DMS153 treated with DMSO at 0.1 percent for 48 hours (cell line): ENCODE measurements at regions not wholly inside any gene's neighbourhood (a gene's known extent, or its start where the extent isn't known, plus 50 kb on each side); places are given as distances from the start of the nearest gene placed in this dataset.
A peak's percentile ranks its signal among the peaks of the same experiment; 100 is the strongest.
"Not testable (repeated sequence)": the region's sequence is repeated elsewhere in the genome, so short reads cannot be mapped to it uniquely, and the experiment has no call there.

Source experiments
- DNase-seq: peaks from one replicate; lab custom pipeline; 2025; ENCODE audit not compliant: unreplicated experiment; lab: John Stamatoyannopoulos, UW

DNA sequence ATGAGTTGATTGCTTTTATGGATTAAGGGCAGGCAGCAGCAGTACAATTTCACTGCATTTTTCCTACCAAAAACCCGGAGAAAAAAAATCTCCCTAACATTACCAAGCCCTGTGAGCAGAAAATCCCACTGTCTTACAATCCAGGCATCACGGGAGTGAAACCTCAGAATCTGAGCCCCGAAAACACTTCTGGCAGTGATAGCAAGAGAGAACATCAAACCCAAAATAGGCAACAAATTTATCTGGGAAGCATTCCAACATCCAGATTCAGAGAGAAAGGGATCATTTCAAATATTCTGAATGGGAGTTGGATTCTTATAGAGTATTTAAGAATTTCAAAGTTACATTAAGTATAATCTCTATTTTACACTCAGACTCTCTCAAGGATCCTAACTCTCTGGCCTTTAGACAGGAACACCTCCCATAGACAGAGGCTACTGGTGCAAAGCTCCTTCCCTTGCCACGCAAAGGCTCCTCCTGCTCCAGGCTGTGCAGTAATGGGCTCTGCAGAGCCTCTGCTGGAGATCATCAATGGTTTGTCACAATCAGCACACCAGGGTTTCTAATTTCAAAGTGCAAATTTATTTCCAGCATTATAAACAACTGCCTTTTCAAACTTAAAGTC lies 256.9 kb downstream of the PARM1 start:
- DNase-seq = no peak

- DNase-seq = no peak
Measured at GRCh38 chr4:75180790-75181776, 248.2 kb downstream of the PARM1 start.

- DNase-seq = no peak
Measured at GRCh38 chr4:75180217-75180616, 247.3 kb downstream of the PARM1 start.

DNA sequence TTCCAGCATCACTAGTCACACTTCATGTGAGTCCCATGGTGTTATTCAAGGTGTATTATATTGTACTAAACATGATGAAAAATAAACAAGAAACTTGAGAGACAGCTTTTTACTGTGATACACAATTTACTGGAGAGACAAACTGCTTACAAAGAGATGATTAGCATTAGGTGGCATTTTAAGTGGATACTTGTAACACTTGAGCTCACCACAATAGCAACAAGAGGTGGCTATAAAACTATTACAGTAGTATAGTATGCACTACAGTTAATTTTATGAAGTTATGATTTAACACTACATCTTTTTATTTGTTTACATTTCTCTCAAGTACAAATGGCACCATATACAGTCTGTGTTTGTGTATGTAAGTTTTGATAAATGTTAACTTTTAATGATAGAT lies 246.6 kb downstream of the PARM1 start:
- peak; percentile 49 for DNase-seq

- no peak for DNase-seq
Measured at GRCh38 chr4:75172551-75172950, 239.6 kb downstream of the PARM1 start.

GRCh38 chr4:75169427-75169826 lies 236.5 kb downstream of the PARM1 start:
- no peak for DNase-seq

DNA sequence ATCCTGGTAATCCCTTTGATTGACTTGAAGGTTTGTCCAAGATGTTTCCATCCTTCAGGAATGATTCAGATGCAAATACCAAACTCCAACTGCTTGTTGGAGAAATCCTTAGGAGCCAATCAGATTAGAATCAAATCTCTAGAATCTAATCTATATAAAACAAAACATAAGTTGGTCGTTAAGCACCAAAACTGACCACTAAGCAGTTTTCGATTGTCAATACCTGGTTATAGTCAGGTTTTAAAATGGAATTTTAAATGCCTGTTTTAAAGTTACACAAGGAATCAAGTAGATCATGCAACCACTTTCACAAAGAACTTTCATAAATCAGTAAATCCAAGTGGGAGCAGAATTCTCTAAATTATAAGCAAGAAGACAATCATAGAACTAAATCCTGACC lies 236.1 kb downstream of the PARM1 start:
- no peak for DNase-seq

DNA sequence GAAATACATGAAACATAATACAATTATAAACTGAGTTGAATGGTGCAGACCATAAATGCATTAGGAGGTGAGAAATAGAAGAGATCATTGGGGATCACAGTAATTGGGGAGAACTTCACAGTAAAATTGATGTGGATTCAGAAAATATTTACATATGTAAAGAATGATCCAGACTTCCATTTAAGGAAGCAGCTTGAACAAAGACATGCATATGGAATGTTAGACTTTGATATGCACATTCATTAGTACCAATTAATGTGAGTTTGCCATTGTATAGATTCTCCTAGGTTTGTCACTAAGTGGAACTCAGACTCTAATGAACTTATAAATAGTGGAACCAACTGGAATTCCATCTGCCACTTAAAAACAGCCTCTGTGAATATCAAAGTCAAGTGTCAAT lies 235.6 kb downstream of the PARM1 start:
- no peak for DNase-seq

DNA sequence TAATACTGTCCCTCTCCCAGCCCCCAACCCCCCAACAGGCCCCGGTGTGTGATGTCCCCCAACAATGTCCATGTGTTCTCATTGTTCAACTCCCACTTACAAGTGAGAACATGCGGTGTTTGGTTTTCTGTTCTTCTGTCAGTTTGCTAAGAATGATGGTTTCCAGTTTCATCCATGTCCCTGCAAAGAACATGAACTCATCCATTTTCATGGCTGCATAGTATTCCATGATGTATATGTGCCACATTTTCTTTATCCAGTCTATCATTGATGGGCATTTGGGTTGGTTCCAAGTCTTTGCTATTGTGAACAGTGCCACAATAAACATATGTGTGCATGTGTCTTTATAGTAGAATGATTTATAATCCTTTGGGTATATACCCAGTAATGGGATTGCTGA lies 232.2 kb downstream of the PARM1 start:
- not testable (repeated sequence) for DNase-seq

DNA sequence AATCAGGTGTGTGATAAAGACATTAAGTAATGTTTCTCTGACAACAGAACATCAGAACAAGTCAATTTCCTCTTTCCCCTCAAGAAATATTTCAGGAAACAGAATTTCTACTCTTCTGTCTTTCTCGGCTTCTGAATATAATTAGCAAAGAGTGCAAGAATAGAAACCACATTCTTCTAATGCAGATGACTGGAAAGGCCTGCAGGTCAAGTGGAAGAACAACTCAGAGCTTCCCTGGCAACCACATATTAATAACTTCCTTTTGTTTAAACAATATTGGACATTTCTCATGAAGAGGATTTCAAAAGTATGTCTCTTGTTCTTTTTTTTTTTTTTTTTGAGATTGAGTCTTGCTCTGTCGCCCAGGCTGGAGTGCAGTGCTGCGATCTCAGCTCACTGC lies 225.5 kb downstream of the PARM1 start:
- DNase-seq = no peak

GRCh38 chr4:75154994-75155393 lies 222.1 kb downstream of the PARM1 start:
- no peak for DNase-seq

DNA sequence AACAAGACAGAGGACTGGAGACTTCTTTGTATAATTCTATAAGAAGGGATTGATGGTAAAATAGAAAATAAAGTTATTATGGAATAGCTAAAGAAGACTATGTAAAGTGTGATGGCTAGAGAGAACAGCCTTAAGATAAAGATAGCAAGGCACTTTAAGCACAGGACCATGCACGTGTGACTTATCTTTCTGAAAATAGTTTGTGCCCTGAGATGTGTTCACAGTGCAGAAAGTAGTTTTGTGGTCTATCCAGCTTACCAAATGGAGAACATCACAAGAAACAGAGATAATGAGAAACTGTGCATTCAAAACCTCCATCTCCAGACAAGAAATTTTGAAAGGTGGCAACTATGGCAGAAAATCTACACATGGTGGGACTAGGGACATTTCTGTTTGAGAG lies 213.3 kb downstream of the PARM1 start:
- DNase-seq = no peak

- DNase-seq = no peak
Measured at GRCh38 chr4:75144475-75144874, 211.6 kb downstream of the PARM1 start.

DNA sequence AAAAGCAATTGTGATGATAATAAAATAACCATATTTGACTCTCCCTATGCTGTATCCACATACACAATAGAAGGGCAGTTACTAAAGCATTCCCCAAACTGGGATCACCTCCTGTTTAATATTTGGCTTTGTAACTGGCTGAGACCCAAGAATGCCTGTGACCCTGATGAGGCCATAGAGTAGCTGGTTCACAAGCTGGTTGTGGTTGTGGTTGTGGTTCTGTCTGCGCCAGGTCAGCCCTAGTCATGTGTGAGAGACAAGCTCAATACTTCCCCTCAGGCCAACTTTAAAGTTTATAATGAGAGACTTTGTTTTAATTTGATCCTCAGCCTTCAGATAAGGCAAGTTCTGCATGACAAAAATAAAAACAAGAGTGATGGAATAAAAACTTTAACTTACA lies 209.9 kb downstream of the PARM1 start:
- DNase-seq = no peak

GRCh38 chr4:75142382-75142781 lies 209.5 kb downstream of the PARM1 start:
- no peak for DNase-seq

- no peak for DNase-seq
Measured at GRCh38 chr4:75141162-75141561, 208.2 kb downstream of the PARM1 start.

DNA sequence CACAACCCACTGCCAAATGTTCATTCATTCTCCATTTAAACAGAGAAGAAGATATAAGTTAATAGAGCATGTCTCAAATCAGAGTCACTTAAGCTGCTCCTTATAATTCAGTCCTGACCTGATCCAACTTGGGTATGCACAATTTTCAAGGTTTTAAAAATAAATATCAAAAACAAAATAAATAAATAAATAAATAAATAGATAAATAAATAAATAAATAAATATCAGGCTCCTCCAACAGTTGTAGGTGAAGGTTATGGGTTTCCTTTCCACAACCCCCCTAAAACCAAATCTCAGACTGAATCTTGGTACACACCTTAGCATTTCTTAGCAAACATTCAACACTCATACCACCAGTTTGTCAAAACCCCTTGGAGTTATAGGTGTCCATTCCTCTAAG lies 204.4 kb downstream of the PARM1 start:
- DNase-seq = no peak

- no peak for DNase-seq
Measured at GRCh38 chr4:75135068-75135825, 202.3 kb downstream of the PARM1 start.

GRCh38 chr4:75126870-75127269 lies 194.0 kb downstream of the PARM1 start:
- DNase-seq = not testable (repeated sequence)

DNA sequence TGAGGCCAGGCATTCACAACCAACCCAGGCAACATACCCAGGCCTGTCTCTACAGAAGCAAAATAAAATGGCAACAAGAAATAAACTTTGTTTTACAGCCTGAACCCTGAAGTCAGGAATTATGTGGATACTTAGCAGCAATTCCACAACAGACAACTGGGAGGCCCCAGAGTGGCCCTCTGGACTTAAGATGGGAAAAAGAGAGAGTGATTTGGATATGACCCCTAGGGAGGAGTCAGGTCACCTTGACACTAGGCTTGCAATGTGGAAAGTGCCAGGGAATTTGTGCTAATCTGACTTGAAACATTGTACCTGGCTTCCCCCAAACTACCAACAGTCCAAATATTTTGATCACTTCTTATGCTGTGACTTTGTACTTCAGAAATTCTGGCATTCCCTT lies 193.1 kb downstream of the PARM1 start:
- peak; percentile 13 for DNase-seq

- no peak for DNase-seq
Measured at GRCh38 chr4:75122424-75123014, 189.6 kb downstream of the PARM1 start.
